Kidney (tissue), 13 donors: ENCODE measurements at regions not wholly inside any gene's neighbourhood (a gene's known extent, or its start where the extent isn't known, plus 50 kb on each side); places are given as distances from the start of the nearest gene placed in this dataset.

Experiments used
- DNase-seq, 5 donors: peaks; one replicate each; pipeline ENCODE4 v3.0.0-alpha.2; 2013 to 2020
- FAIRE-seq: peaks from 2 replicates; lab custom pipeline; 2012; peaks lifted over from hg19 to GRCh38; lab: Jason Lieb, UNC
- H3K27ac ChIP-seq, 2 donors: one replicate each; pipeline ENCODE4 v1.7.0; 2013; ENCODE audit warnings: low read depth in 2 of 2, low read length in 2 of 2, inconsistent platforms in 1 of 2
- H3K27me3 ChIP-seq: one replicate; pipeline ENCODE4 v1.7.1; 2013; ENCODE audit warnings: low read length, inconsistent platforms; ENCODE audit not compliant: control insufficient read depth, insufficient read depth
- H3K36me3 ChIP-seq, 3 donors: one replicate each; pipeline versions ENCODE4 v1.7.0 to v1.7.1; 2013; ENCODE audit warnings: low read length in 3 of 3, control low read depth in 1 of 3, inconsistent platforms in 1 of 3; ENCODE audit not compliant: insufficient read depth in 3 of 3, control insufficient read depth in 2 of 3
- H3K4me1 ChIP-seq, 3 donors: one replicate each; pipeline versions ENCODE4 v1.7.0 to v1.7.1; 2013; ENCODE audit warnings: low read length in 3 of 3, inconsistent platforms in 1 of 3, low read depth in 1 of 3; ENCODE audit not compliant: control insufficient read depth in 2 of 3, insufficient read depth in 2 of 3
- H3K4me3 ChIP-seq, 3 donors: one replicate each; pipeline versions ENCODE4 v1.7.0 to v1.8.1; 2013; ENCODE audit warnings: low read length in 3 of 3, control low read depth in 1 of 3, inconsistent platforms in 1 of 3
- H3K9ac ChIP-seq, 3 donors: one replicate each; pipeline versions ENCODE4 v1.7.0 to v1.7.1; 2013; ENCODE audit warnings: low read length in 3 of 3, control low read depth in 1 of 3, inconsistent platforms in 1 of 3
- H3K9me3 ChIP-seq, 3 donors: one replicate each; pipeline versions ENCODE4 v1.7.0 to v1.7.1; 2013; ENCODE audit warnings: low read length in 3 of 3, control low read depth in 1 of 3, inconsistent platforms in 1 of 3; ENCODE audit not compliant: control insufficient read depth in 2 of 3, insufficient read depth in 1 of 3
- intact Hi-C: fragments of 100-400 bp; cut with DNase I; formaldehyde crosslinking; loops from one replicate; pipeline ENCODE4 v1.11.1; 2022
- TF ChIP-seq, protein P1 (sequence below): IDR thresholded peaks from 3 replicates; pipeline ENCODE4 v1.5.1; 2012; ENCODE audit warnings: mild to moderate bottlenecking, moderate library complexity, borderline replicate concordance; ENCODE audit not compliant: insufficient read depth; ENCODE audit errors: extremely low read depth
- donor health status: control.
- donor health status: control.
- donor health status: control.
- donor health status: control.
- donor health status: control.
- donor health status: DM: yes; HTN: yes; CAD: no.
- donor health status: Normal renal cell carcinoma (clear cell type).

DNA sequence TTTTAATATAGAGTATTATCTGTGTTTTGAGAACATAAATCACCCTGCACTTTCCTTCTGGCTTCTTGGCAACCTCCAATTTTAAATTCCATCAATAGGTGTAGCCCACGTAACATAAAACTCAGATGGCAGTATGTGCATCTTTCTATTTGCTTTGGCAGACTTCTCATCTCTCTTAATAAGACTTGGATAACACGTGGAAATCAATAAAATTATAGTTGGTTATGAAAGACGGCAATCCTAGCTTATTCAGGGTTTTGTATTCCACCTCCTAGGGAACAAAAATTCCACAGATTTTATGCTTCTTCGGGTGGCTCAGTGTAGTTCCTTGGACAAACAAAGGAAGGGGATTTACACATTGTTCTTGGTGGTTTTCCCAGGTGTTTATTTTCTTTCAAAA lies 299.3 kb downstream of the RND3 start:
- Histone ChIP-seq H3K27ac (no peak overlapping the region), H3K27me3 (no peaks in the 10 kb centered on the region), H3K36me3 (no peaks in the 10 kb centered on the region), H3K9me3 (no peaks in the 10 kb centered on the region), H3K9ac (no peak overlapping the region), H3K4me3 (no peak overlapping the region), H3K4me1 (no peaks in the 10 kb centered on the region)
- intact Hi-C loops: no loop called here
- DNase-seq: no peak
- TF ChIP-seq, protein P1, sequence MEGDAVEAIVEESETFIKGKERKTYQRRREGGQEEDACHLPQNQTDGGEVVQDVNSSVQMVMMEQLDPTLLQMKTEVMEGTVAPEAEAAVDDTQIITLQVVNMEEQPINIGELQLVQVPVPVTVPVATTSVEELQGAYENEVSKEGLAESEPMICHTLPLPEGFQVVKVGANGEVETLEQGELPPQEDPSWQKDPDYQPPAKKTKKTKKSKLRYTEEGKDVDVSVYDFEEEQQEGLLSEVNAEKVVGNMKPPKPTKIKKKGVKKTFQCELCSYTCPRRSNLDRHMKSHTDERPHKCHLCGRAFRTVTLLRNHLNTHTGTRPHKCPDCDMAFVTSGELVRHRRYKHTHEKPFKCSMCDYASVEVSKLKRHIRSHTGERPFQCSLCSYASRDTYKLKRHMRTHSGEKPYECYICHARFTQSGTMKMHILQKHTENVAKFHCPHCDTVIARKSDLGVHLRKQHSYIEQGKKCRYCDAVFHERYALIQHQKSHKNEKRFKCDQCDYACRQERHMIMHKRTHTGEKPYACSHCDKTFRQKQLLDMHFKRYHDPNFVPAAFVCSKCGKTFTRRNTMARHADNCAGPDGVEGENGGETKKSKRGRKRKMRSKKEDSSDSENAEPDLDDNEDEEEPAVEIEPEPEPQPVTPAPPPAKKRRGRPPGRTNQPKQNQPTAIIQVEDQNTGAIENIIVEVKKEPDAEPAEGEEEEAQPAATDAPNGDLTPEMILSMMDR: no peak
- no peak for FAIRE-seq

DNA sequence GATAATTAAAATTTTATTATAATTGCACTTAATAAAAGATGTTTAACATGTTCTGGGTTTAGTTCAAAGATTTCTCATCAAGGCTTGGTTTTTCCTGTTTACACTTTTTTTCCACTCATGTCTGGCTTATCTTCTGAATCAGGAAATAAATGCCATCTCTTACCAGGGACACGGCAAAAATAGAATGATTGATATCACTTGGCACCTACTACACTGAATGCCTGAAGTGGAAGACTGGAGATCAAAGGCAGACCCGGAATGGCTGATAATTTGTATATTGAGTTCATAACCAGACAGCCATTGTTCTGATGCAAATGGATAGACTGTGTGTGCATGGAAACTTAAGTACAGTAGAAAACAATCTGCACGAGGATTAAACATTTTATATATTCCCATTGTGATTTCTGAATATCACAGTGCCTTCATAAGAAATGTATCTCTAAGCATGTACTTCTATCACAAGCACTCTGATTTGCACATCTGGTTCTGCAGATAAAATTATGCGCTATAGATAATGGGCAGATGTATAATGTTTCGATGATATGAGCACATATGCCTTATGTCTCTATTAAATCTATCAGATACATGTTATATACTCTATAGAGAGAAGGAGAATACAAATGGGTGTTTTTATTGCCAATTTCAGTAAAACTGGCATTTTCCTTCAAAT lies 304.8 kb downstream of the RND3 start:
- H3K9me3 ChIP-seq: no peaks in the 10 kb centered on the region
- DNase-seq (no peak), FAIRE-seq (no peak)
- intact Hi-C loops: no loop called here
- no peaks in the 10 kb centered on the region for H3K36me3 ChIP-seq
- TF ChIP-seq, protein P1: no peak
- H3K9ac ChIP-seq: no peak overlapping the region
- H3K27ac ChIP-seq: no peak overlapping the region
- no peaks in the 10 kb centered on the region for H3K27me3 ChIP-seq
- no peaks in the 10 kb centered on the region for H3K4me1 ChIP-seq
- H3K4me3 ChIP-seq: no peak overlapping the region

DNA sequence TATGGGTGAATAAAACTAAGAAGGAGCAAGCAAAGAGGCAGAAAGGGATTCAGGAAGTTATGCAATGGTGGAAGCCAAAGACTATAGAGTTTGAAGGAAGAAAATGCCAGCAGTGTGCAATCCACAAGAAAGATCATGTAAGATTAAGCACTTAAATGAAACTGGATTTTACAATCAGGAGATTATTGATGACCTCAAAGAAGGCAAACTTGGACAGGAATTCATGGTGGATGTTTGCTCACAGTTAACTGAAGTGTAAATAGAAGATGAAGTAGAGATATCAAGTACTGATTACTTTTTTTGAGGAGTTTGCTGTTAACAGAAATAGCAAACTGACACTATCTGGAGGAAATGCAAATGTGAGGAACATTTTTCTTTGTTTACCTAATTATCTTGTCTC lies 308.9 kb downstream of the RND3 start:
- intact Hi-C loops: no loop called here
- H3K9me3 ChIP-seq: no peaks in the 10 kb centered on the region
- no peak overlapping the region for H3K9ac ChIP-seq
- no peak overlapping the region for H3K4me3 ChIP-seq
- DNase-seq (no peak), FAIRE-seq (no peak)
- H3K4me1 ChIP-seq: no peaks in the 10 kb centered on the region
- TF ChIP-seq, protein P1: no peak
- no peak overlapping the region for H3K27ac ChIP-seq
- H3K36me3 ChIP-seq: no peaks in the 10 kb centered on the region
- no peaks in the 10 kb centered on the region for H3K27me3 ChIP-seq

DNA sequence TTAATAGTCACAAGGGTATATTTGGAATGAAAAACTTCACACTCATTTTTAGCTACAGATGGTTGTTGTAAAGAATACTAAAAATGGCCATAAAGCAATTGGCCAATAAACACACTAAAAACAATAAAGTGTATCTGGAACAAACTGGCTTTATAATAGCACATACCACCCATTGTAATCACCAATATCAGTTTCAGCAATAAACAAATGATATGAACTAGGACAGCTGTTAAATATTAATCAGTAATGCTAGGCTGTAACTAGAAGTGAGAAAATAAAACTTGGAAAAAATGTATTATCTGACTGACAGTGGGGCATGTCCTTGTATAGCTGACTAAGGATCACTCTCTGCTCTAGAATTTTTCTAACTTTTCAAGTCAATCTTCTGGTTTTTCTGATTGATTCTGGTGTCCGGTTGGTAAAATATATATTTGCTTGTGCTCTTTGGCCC lies 312.5 kb downstream of the RND3 start:
- DNase-seq: peak in 1 of 5 donors; percentile 46
- Histone ChIP-seq H3K27ac (no peak overlapping the region), H3K9ac (no peak overlapping the region), H3K9me3 (no peaks in the 10 kb centered on the region), H3K27me3 (no peaks in the 10 kb centered on the region), H3K36me3 (no peaks in the 10 kb centered on the region), H3K4me1 (no peaks in the 10 kb centered on the region), H3K4me3 (no peak overlapping the region)
- no peak for FAIRE-seq
- TF ChIP-seq, protein P1: no peak
- intact Hi-C loops: no loop called here
